H9 (cell line): ENCODE measurements at regions not wholly inside any gene's neighbourhood (a gene's known extent, or its start where the extent isn't known, plus 50 kb on each side); places are given as distances from the start of the nearest gene placed in this dataset.

Experiments used
- DNase-seq: peaks from one replicate; pipeline ENCODE4 v3.0.0-alpha.2; 2017
- H2AFZ ChIP-seq: one replicate; pipeline ENCODE4 v1.6.1; 2013; ENCODE audit warnings: mild to moderate bottlenecking, low read length, control low read depth, moderate library complexity
- H2AK5ac ChIP-seq: 2 replicates; pipeline ENCODE4 v1.6.1; 2013; ENCODE audit warnings: low read length, control low read depth, mixed read lengths; ENCODE audit not compliant: insufficient read length
- H2BK120ac ChIP-seq: one replicate; pipeline ENCODE4 v1.6.1; 2013; ENCODE audit warnings: low read depth, mild to moderate bottlenecking, low read length, control low read depth, inconsistent platforms; ENCODE audit not compliant: poor library complexity, severe bottlenecking
- H2BK12ac ChIP-seq: 2 replicates; pipeline ENCODE4 v1.6.1; 2013; ENCODE audit warnings: low read length, control low read depth, mixed read lengths, low read depth; ENCODE audit not compliant: insufficient read length
- H2BK15ac ChIP-seq: 2 replicates; pipeline ENCODE4 v1.6.1; 2013; ENCODE audit warnings: low read depth, low read length, control low read depth
- H2BK20ac ChIP-seq: one replicate; pipeline ENCODE4 v1.6.1; 2013; ENCODE audit warnings: low read depth, mild to moderate bottlenecking, low read length, control low read depth, inconsistent platforms; ENCODE audit not compliant: poor library complexity, severe bottlenecking
- H2BK5ac ChIP-seq: 2 replicates; pipeline ENCODE4 v1.6.1; 2013; ENCODE audit warnings: low read length, control low read depth, mixed read lengths; ENCODE audit not compliant: insufficient read length
- H3K14ac ChIP-seq: 2 replicates; pipeline ENCODE4 v1.6.1; 2013; ENCODE audit warnings: low read length, control low read depth; ENCODE audit not compliant: insufficient read depth
- H3K18ac ChIP-seq: 2 replicates; pipeline ENCODE4 v1.6.1; 2013; ENCODE audit warnings: low read depth, mild to moderate bottlenecking, mixed read lengths, low read length, control low read depth; ENCODE audit not compliant: insufficient read length
- H3K23ac ChIP-seq: 2 replicates; pipeline ENCODE4 v1.6.1; 2013; ENCODE audit warnings: low read length, control low read depth, mixed read lengths, low read depth; ENCODE audit not compliant: insufficient read length
- H3K23me2 ChIP-seq: 2 replicates; pipeline ENCODE4 v1.6.1; 2013; ENCODE audit warnings: low read depth, mild to moderate bottlenecking, mixed read lengths, low read length, control low read depth; ENCODE audit not compliant: insufficient read length, poor library complexity, severe bottlenecking
- H3K27ac ChIP-seq: 2 replicates; pipeline ENCODE4 v1.5.1; 2013; ENCODE audit warnings: low read length, control low read depth, mixed read lengths, low read depth; ENCODE audit not compliant: insufficient read length
- H3K27me3 ChIP-seq: 2 replicates; pipeline ENCODE4 v1.6.1; 2013; ENCODE audit warnings: low read length, control low read depth, inconsistent platforms; ENCODE audit not compliant: insufficient read depth
- H3K4ac ChIP-seq: 2 replicates; pipeline ENCODE4 v1.6.1; 2013; ENCODE audit warnings: low read depth, mild to moderate bottlenecking, control low read depth, inconsistent platforms, low read length, moderate library complexity
- H3K4me1 ChIP-seq: 2 replicates; pipeline ENCODE4 v1.6.1; 2013; ENCODE audit warnings: low read length, control low read depth, inconsistent platforms; ENCODE audit not compliant: insufficient read depth
- H3K4me2 ChIP-seq: 2 replicates; pipeline ENCODE4 v1.6.1; 2013; ENCODE audit warnings: low read length, control low read depth, mixed read lengths; ENCODE audit not compliant: insufficient read length, insufficient read depth
- H3K56ac ChIP-seq: 2 replicates; pipeline ENCODE4 v1.6.1; 2013; ENCODE audit warnings: low read depth, mild to moderate bottlenecking, mixed read lengths, low read length, control low read depth; ENCODE audit not compliant: insufficient read length
- H3K79me1 ChIP-seq: 2 replicates; pipeline ENCODE4 v1.6.1; 2013; ENCODE audit warnings: low read depth, mild to moderate bottlenecking, moderate library complexity, low read length, control low read depth, inconsistent platforms; ENCODE audit not compliant: insufficient read depth, poor library complexity, severe bottlenecking
- H3K79me2 ChIP-seq: 2 replicates; pipeline ENCODE4 v1.6.1; 2013; ENCODE audit warnings: low read length, control low read depth, inconsistent platforms; ENCODE audit not compliant: insufficient read depth
- H3K9ac ChIP-seq: 2 replicates; pipeline ENCODE4 v1.6.1; 2013; ENCODE audit warnings: low read length, control low read depth, mixed read lengths; ENCODE audit not compliant: insufficient read length; ENCODE audit errors: extremely low read depth
- H3K9me3 ChIP-seq: one replicate; pipeline ENCODE4 v1.6.1; 2013; ENCODE audit warnings: low read depth, low read length, inconsistent platforms; ENCODE audit not compliant: control insufficient read depth
- H3T11ph ChIP-seq: one replicate; pipeline ENCODE4 v1.6.1; 2013; ENCODE audit warnings: mild to moderate bottlenecking, low read length, control low read depth, inconsistent platforms
- H4K20me1 ChIP-seq: one replicate; pipeline ENCODE4 v1.6.1; 2013; ENCODE audit not compliant: control insufficient read depth, insufficient read length, insufficient read depth
- H4K5ac ChIP-seq: 2 replicates; pipeline ENCODE4 v1.6.1; 2013; ENCODE audit warnings: low read depth, mild to moderate bottlenecking, mixed read lengths, low read length, control low read depth; ENCODE audit not compliant: insufficient read length
- H4K8ac ChIP-seq: replicated peaks from 2 replicates; pipeline ENCODE4 v1.6.1; 2013; ENCODE audit warnings: low read length, control low read depth, mixed read lengths, low read depth; ENCODE audit not compliant: insufficient read length
- H4K91ac ChIP-seq: 2 replicates; pipeline ENCODE4 v1.6.1; 2013; ENCODE audit warnings: low read depth, mild to moderate bottlenecking, moderate library complexity, mixed read lengths, low read length, control low read depth; ENCODE audit not compliant: insufficient read length
- H3K27ac Mint-ChIP-seq, 3 experiments: 2 replicates in 2 of 3; 3 replicates in 1 of 3; pipeline ENCODE4 v1.8.0; 2020 to 2021; ENCODE audit warnings: mixed read lengths in 3 of 3, mild to moderate bottlenecking in 1 of 3, moderate library complexity in 1 of 3
- H3K27me3 Mint-ChIP-seq: 2 replicates; pipeline ENCODE4 v1.8.0; 2021; ENCODE audit warnings: low read depth, mild to moderate bottlenecking, moderate library complexity, mixed read lengths
- H3K36me3 Mint-ChIP-seq, 3 experiments: 2 replicates in 2 of 3; 3 replicates in 1 of 3; pipeline ENCODE4 v1.8.0; 2020 to 2021; ENCODE audit warnings: low read depth in 3 of 3, mixed read lengths in 3 of 3; ENCODE audit not compliant: insufficient read depth in 1 of 3
- H3K4me1 Mint-ChIP-seq, 2 experiments: 2 replicates each; pipeline ENCODE4 v1.8.0; 2020; ENCODE audit warnings: mixed read lengths in 2 of 2
- H3K4me3 Mint-ChIP-seq, 2 experiments: 2 replicates in 1 of 2; 3 replicates in 1 of 2; pipeline ENCODE4 v1.8.0; 2020 to 2021; ENCODE audit warnings: mild to moderate bottlenecking in 2 of 2, mixed read lengths in 2 of 2, moderate library complexity in 1 of 2
- H3K9me3 Mint-ChIP-seq, 2 experiments: 2 replicates in 1 of 2; 3 replicates in 1 of 2; pipeline ENCODE4 v1.8.0; 2020; ENCODE audit warnings: mild to moderate bottlenecking in 2 of 2, mixed read lengths in 2 of 2, moderate library complexity in 1 of 2
- WGBS: extraction: QIAGEN DNeasy Blood & Tissue Kit; methylation state at CpG from one replicate; pipeline ENCODE4 v1.1.7; 2013; ENCODE audit warnings: missing lambda C conversion rate, low lambda C conversion rate, mixed read lengths; ENCODE audit not compliant: insufficient read length; ENCODE audit errors: extremely low coverage; 5-methylcytosine and 5-hydroxymethylcytosine counted together
- TF ChIP-seq, protein P1 (sequence below): fragments of 200-600 bp; sonication (generic); conservative IDR thresholded peaks from 3 replicates; pipeline ENCODE4 v1.8.0; 2021; ENCODE audit warnings: antibody characterized with exemption, mild to moderate bottlenecking

DNA sequence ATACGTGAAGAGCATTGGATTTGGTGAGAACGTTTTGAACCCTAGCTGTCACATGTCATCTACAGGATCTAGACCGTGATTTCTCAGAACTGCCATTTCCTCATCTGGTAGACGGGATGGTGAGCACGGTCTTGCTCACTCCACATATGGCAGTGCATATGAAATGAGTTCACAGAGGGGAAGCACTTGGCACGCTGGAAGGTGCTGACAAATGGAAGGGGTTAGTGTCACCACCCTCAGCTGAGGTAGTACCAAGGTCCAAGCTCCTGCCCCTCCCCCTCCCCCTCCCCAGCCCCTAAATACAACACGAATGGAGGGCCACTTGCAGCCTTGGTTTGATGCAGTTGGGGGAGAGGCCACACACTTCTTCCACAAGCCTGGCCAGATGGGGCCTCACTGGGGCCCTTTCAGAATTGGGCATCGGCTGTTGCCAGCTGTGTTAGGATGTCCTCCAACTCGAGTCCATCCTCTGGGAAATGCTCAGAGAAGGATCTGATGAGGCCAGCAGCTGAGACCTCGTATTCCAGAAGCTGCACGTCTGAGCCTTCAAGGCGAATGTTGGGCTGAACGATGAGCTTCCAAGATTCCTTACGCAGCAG is 322.4 kb downstream of the ANXA1 start:
- DNase-seq: no peak
- Histone ChIP-seq H3K27ac (no peak overlapping the region), H3K79me2 (no peaks in the 10 kb centered on the region), H3K4ac (no peak overlapping the region), H3K9ac (no peak overlapping the region), H2BK20ac (no peak overlapping the region), H4K5ac (no peak overlapping the region), H2AFZ (no peak overlapping the region), H3K23ac (no peak overlapping the region), H2AK5ac (no peak overlapping the region), H3K79me1 (no peaks in the 10 kb centered on the region), H3K56ac (no peak overlapping the region), H2BK5ac (no peak overlapping the region), H3K9me3 (no peaks in the 10 kb centered on the region), H3K14ac (no peak overlapping the region), H2BK120ac (no peak overlapping the region), H4K8ac (no peak overlapping the region), H3K4me2 (no peak overlapping the region), H2BK12ac (no peak overlapping the region), H4K91ac (no peak overlapping the region), H3K23me2 (no peaks in the 10 kb centered on the region), H3K18ac (no peak overlapping the region), H3K27me3 (no peaks in the 10 kb centered on the region), H3T11ph (no peak overlapping the region), H2BK15ac (no peak overlapping the region), H3K4me1 (no peaks in the 10 kb centered on the region), H4K20me1 (no peaks in the 10 kb centered on the region)
- H3K27ac Mint-ChIP-seq: no peak overlapping the region
- H3K9me3 Mint-ChIP-seq: peaks cover 0 to 2% of the 10 kb centered on the region in 2 experiments; a peak in 2 of 5 replicates
- H3K27me3 Mint-ChIP-seq: no peaks in the 10 kb centered on the region; the same call in 1 of the 2 replicates
- no CpG with 5 or more reads among the region's 14 CpGs for WGBS
- peaks cover 0 to 7% (median 4%) of the 10 kb centered on the region in 3 experiments; a peak in 2 of 7 replicates for H3K36me3 Mint-ChIP-seq
- H3K4me1 Mint-ChIP-seq: no peaks in the 10 kb centered on the region; a peak in 1 of 4 replicates
- TF ChIP-seq, protein P1, sequence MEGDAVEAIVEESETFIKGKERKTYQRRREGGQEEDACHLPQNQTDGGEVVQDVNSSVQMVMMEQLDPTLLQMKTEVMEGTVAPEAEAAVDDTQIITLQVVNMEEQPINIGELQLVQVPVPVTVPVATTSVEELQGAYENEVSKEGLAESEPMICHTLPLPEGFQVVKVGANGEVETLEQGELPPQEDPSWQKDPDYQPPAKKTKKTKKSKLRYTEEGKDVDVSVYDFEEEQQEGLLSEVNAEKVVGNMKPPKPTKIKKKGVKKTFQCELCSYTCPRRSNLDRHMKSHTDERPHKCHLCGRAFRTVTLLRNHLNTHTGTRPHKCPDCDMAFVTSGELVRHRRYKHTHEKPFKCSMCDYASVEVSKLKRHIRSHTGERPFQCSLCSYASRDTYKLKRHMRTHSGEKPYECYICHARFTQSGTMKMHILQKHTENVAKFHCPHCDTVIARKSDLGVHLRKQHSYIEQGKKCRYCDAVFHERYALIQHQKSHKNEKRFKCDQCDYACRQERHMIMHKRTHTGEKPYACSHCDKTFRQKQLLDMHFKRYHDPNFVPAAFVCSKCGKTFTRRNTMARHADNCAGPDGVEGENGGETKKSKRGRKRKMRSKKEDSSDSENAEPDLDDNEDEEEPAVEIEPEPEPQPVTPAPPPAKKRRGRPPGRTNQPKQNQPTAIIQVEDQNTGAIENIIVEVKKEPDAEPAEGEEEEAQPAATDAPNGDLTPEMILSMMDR: no peak
- no peak overlapping the region for H3K4me3 Mint-ChIP-seq
